Activated naive CD4-positive, alpha-beta T cell treated with Interleukin-2 at 50 U/mL for 16 hours (primary cell): ENCODE measurements at regions not wholly inside any gene's neighbourhood (a gene's known extent, or its start where the extent isn't known, plus 50 kb on each side); places are given as distances from the start of the nearest gene placed in this dataset.
"Not testable (repeated sequence)": the region's sequence is repeated elsewhere in the genome, so short reads cannot be mapped to it uniquely, and the experiment has no call there.

Experiments
- DNase-seq: peaks from one replicate; pipeline ENCODE4 v3.0.0-alpha.2; 2020

DNA sequence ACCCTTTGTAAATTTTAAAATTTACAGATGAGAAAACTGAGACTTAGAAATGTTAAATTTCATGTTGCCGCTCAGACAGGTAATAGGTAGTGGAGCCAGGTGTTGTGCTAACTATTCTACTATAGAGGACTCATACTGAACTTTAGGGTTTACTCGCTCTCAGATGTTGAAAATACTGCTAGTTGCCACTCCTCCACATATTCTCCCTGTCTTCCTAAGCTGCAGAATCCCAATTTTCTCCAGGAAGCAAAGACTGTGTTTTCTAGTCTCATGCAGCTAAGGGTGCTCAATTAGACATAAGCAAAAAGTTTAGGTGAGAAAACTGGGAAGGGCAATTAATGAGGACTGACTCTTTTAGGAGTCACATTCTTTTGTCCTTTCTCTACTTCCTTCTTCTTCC is 612.3 kb downstream of the KCNH5 start:
- no peak for DNase-seq

- DNase-seq = no peak
Observed at GRCh38 chr14:62436261-62436660, 609.0 kb downstream of the KCNH5 start.

DNA sequence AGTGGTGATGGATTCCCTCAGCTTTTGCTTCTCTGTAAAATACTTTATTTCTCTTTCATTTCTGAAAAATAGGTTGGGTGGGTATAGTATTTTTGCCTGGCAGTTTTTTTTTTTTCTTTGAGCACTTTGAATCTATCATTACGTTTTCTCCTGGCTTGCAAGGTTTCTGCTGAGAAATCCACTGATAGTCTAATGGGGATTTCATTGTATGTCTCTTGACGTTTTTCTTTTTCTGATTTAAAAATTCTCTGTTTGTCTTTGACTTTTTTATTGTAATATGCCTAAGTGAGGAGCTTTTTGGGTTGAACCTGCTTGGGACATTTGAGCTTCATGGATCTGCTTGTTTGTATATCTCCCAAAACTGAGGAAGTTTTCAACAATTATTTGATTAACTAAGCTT is 606.0 kb downstream of the KCNH5 start:
- DNase-seq = no peak

- no peak for DNase-seq
Observed at GRCh38 chr14:62443796-62444195, 601.5 kb downstream of the KCNH5 start.

- DNase-seq = no peak
Observed at GRCh38 chr14:62445570-62445969, 599.7 kb downstream of the KCNH5 start.

- DNase-seq = no peak
Observed at GRCh38 chr14:62451221-62451620, 594.0 kb downstream of the KCNH5 start.

DNA sequence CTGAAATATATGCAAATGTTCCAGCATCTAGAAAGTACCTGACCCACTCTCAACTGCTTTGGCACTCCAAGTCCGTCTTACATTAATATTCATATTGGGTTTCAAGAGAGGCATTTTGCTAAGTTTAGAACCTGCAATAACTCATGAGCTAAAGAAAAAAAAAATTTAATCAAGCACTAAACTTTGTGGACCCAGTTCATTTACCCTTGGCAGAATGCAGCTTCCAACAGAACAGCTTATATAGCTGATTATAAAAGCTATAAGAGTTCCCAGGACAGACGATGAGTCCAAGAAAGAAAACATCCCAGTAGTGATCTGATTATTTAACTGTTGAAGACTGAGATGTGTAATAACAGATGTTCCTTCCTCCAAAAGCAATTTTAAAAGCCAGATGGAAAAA is 592.0 kb downstream of the KCNH5 start:
- no peak for DNase-seq

- DNase-seq = no peak
Observed at GRCh38 chr14:62455446-62455845, 589.8 kb downstream of the KCNH5 start.

- DNase-seq = no peak
Observed at GRCh38 chr14:62462988-62463387, 582.3 kb downstream of the KCNH5 start.

GRCh38 chr14:62468946-62469345 is 576.3 kb downstream of the KCNH5 start:
- no peak for DNase-seq

DNA sequence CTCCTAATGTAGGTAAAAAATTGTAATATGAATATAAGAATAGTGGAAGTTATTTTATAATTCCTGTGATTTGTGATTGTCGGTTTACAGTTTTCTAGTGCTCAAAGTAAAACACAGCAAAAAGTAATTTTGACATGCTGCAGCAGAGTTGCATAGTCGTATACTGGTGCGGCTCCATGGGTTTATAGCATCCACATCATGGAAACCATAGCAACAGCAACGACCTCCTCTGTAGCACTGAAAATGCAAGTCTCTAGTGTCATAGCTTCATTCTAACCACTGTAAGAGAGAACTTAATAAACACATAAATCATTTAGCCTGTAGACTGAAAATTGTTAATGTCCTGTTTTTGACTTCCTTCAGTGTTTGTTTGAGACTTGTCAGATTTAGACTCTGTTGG is 574.3 kb downstream of the KCNH5 start:
- no peak for DNase-seq

DNA sequence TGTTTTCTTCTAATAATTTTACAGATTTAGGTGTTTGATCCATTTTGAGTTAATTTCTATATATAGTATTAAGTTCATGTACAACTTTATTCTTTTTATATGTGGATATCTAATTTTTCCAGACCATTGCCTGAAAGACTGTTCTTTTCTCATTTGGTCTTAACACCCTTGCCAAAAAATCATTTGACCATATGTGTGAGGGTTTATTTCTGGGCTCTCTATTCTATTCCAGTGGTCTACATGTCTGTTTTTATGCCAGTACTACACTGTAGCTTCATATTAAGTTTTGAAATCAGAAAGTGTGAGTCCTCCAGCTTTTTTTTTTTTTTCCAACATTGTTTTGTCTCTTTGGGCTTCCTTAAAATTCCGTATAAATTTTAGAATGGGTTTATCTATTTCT is 554.1 kb downstream of the KCNH5 start:
- no peak for DNase-seq

- no peak for DNase-seq
Observed at GRCh38 chr14:62497708-62498107, 547.5 kb downstream of the KCNH5 start.

- DNase-seq = no peak
Observed at GRCh38 chr14:62501021-62501750, 544.1 kb downstream of the KCNH5 start.

- no peak for DNase-seq
Observed at GRCh38 chr14:62505045-62505444, 540.2 kb downstream of the KCNH5 start.

DNA sequence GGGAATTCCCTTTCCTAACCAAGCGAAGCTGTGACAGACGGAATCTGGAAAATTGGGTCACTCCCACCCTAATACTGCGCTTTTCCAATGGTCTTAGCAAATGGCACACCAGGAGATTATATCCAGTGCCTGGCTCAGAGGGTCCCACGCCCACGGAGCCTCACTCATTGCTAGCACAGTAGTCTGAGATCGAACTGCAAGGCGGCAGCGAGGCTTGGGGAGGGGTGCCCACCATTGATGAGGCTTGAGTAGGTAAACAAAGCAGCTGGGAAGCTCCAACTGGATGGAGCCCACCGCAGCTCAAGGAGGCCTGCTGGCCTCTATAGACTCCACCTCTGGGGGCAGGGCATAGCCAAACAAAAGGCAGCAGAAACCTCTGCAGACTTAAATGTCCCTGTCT is 523.9 kb downstream of the KCNH5 start:
- DNase-seq = not testable (repeated sequence)

DNA sequence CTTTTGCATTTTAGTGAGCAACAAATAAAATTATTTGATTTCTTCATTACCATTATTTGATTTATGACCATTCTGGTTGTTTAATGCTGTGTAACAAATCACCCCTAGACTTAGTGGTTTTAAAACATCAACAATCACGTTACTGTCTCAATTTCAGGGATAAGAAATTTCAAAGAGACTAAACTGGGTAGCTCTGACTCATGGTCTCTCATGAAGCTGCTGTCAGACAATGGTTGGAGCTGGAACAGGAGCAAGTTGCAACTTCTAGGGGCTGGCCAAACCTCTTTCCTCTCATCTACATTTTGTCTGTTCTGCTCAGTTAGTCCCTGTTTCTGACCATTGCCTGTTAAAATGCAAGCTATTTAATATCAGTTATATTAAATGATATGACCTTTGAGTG is 517.0 kb downstream of the KCNH5 start:
- no peak for DNase-seq

DNA sequence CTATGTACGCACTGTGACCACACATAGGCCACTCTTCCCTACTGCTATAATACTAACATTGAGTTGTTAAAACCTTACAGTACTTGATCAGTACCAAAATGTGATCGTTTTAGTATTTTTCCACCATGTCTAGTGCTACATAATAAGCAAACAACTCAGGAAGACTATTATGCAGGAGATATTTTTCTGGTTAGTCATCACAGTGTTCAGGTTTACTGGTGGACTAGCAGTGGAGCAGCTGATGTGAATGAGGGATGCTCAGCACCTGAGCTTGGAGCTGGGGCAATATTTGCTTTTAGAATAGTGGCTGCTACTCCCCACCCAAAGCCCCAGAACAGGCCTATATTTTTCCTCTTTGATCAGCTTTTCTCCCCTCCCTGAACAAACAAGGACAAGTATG is 513.1 kb downstream of the KCNH5 start:
- DNase-seq = no peak

DNA sequence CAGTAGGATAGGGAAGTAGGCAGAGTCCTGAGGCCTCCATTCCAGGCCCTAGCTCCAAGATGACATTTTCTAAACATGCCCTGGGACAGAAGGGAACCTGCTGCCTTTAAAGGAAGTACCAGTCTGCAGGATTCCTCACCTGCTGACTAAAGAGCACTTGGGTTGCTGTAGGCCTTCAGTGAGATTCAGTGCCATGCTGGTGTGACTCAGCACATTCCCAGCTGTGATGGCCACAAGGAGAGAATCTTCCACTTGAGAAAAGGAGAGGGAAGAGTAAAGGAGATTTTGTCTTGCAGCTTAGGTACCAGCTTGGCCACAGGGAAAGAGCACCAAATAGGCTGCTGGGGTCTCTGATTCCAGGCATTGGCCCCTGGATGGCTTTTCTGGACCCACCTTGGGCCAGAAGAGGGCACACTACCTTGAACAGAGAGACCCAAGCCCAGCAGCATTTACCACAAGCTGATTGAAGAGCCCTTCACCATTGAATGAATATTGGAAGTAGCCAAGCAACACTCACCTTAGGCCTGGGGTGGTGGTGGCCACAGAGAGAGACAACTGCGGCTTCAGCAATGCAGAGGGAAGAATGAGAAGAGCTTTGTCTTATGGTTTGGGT is 498.3 kb downstream of the KCNH5 start:
- DNase-seq = no peak

GRCh38 chr14:62557416-62557815 is 487.8 kb downstream of the KCNH5 start:
- no peak for DNase-seq

- DNase-seq = no peak
Observed at GRCh38 chr14:62558451-62558850, 486.8 kb downstream of the KCNH5 start.

DNA sequence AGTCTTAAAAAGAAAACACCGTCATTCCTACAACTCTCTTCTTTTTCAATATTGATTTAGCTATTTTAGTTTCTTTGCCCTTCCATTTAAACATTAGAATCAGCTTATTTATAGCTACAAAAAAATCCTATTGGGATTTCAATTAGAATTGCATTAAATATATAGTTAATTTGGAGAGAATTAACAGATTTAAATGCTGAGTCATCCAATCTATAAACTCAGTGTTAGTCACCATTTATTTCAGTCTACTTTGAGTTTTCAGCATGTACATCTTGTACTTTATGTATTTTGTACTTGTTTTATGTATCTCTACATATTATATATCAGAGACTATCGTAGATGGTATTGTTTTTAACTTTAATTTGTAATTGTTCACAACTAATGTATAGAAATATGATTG is 460.0 kb downstream of the KCNH5 start:
- DNase-seq = no peak

GRCh38 chr14:62592877-62593276 is 452.4 kb downstream of the KCNH5 start:
- DNase-seq = no peak

GRCh38 chr14:62597143-62597542 is 448.1 kb downstream of the KCNH5 start:
- DNase-seq = no peak
